ENCODE measurements at regions not wholly inside any gene's neighbourhood (a gene's known extent, or its start where the extent isn't known, plus 50 kb on each side); places are given as distances from the start of the nearest gene placed in this dataset.

DNA sequence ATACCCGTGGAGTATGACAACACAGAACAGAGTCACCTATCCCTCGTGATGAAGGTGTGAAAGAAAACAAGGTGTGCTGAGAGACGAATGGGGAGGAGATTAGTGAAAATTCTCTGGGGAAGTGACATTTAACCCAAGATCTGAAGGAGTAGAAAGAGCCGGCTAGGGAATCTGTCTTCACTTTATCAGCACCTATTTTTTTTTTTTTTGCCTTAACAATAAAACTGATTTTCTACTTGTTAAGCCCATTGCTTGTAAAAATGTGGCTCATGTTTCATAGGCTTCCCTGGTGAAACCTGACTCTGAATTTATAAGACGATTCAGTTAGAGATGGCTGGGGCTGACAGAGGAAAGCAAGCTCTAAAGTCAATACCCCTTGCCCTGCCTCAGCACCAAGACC is 322.6 kb upstream of the MSX2 start:
- in situ Hi-C loops (cut with HindIII; ENCODE audit: low pct_ligation_motif_present, low sequenced_read_pairs) = no loop called here
- H3K27me3 ChIP-seq (replicated peaks) = no peaks in the 10 kb centered on the region
- H3K27ac ChIP-seq = no peak overlapping the region

DNA sequence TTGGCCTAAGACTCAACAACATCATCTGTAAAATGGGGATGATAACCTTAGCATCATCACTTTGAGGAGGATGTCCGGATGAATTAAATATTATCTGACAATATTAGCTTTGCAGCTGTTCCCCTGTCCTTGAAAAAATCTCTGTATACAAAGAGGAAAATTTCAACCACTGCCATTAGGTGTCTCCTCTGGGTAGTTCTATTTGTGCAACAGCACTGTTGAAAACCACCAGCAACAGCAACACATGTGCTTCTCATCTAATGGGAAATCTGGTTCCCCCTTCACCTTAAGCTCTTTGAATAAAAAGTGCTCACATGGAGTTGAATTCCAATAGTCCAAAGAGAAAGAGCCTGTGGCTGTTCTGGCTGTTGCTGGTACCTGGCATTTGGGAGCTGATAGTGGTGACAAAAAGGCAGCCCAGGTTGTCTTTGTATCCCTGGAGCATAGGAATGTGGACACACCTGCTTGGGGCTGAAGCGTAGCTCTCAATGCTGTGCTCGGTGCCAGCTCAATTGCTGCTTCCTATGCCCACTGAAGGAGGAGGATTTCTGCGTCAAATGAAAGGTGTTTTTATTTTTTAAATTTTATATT is 322.1 kb upstream of the MSX2 start:
- H3K27me3 ChIP-seq (replicated peaks) = no peaks in the 10 kb centered on the region
- TF ChIP-seq, protein P1, sequence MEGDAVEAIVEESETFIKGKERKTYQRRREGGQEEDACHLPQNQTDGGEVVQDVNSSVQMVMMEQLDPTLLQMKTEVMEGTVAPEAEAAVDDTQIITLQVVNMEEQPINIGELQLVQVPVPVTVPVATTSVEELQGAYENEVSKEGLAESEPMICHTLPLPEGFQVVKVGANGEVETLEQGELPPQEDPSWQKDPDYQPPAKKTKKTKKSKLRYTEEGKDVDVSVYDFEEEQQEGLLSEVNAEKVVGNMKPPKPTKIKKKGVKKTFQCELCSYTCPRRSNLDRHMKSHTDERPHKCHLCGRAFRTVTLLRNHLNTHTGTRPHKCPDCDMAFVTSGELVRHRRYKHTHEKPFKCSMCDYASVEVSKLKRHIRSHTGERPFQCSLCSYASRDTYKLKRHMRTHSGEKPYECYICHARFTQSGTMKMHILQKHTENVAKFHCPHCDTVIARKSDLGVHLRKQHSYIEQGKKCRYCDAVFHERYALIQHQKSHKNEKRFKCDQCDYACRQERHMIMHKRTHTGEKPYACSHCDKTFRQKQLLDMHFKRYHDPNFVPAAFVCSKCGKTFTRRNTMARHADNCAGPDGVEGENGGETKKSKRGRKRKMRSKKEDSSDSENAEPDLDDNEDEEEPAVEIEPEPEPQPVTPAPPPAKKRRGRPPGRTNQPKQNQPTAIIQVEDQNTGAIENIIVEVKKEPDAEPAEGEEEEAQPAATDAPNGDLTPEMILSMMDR (IDR thresholded peaks at IDR 0.05; ENCODE audit: low read depth, low read length, missing control alignments) = no peak
- no peaks in the 10 kb centered on the region for H3K36me3 ChIP-seq (replicated peaks)
- no peak for DNase-seq
- in situ Hi-C loops (cut with HindIII; ENCODE audit: low pct_ligation_motif_present, low sequenced_read_pairs) = no loop called here
- no peak overlapping the region for H3K27ac ChIP-seq
- no peak overlapping the region for H3K4me3 ChIP-seq (ENCODE audit: low read depth, low read length)

More for the DNA sequence above, 322.6 kb upstream of the MSX2 start:
- Histone ChIP-seq H3K36me3 (replicated peaks) (no peaks in the 10 kb centered on the region), H3K4me3 (ENCODE audit: low read depth, low read length) (no peak overlapping the region)
- DNase-seq = no peak
- TF ChIP-seq, protein P1 (IDR thresholded peaks at IDR 0.05; ENCODE audit: low read depth, low read length, missing control alignments) = no peak

DNA sequence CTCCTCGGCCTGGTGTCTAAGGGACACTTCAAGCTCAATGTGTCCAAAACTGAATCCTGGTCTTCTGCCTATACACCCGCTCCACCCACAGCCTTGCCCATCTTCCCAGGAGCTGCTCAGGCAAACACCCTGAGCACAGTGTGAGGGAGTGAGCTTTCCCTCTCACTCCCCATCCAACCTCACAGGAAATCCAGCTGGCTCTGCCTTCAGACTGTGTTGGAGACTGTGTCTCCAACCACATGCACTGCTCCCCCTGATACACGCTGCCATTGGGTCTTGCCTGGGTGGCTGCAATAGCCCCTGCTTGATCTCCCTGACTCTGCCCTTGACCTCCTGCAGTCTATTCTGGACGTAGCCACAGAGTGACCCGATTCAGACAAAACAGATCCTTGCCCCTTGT is 319.5 kb upstream of the MSX2 start:
- in situ Hi-C loops (cut with HindIII; ENCODE audit: low pct_ligation_motif_present, low sequenced_read_pairs) = no loop called here
- DNase-seq = no peak
- Histone ChIP-seq H3K27ac (no peak overlapping the region), H3K36me3 (replicated peaks) (no peaks in the 10 kb centered on the region), H3K27me3 (replicated peaks) (no peaks in the 10 kb centered on the region), H3K4me3 (ENCODE audit: low read depth, low read length) (no peak overlapping the region)
- TF ChIP-seq, protein P1 (IDR thresholded peaks at IDR 0.05; ENCODE audit: low read depth, low read length, missing control alignments) = no peak

DNA sequence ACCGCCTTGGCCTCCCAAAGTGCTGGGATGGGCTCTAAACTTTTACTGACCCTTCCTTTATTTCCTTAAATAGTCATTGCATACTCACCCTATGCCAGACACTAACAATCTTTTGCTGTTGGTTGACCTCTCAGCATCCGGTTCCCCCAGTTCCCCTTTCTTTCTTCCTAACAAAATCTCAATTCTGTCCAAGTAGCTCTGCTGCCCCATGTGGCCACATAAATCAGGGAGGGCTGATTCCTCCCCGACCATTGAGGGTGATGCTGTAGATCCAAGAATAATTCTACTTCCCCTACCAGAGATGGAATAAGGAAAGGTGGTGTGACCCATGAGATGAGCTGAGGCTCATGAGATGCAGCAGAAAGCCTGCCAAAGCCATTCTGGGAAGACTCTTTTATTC is 315.3 kb upstream of the MSX2 start:
- no peak overlapping the region for H3K4me3 ChIP-seq (ENCODE audit: low read depth, low read length)
- no peak for DNase-seq
- in situ Hi-C loops (cut with HindIII; ENCODE audit: low pct_ligation_motif_present, low sequenced_read_pairs) = no loop called here
- H3K27me3 ChIP-seq (replicated peaks) = no peaks in the 10 kb centered on the region
- no peak overlapping the region for H3K27ac ChIP-seq
- no peaks in the 10 kb centered on the region for H3K36me3 ChIP-seq (replicated peaks)
- TF ChIP-seq, protein P1 (IDR thresholded peaks at IDR 0.05; ENCODE audit: low read depth, low read length, missing control alignments) = peak; percentile 8

DNA sequence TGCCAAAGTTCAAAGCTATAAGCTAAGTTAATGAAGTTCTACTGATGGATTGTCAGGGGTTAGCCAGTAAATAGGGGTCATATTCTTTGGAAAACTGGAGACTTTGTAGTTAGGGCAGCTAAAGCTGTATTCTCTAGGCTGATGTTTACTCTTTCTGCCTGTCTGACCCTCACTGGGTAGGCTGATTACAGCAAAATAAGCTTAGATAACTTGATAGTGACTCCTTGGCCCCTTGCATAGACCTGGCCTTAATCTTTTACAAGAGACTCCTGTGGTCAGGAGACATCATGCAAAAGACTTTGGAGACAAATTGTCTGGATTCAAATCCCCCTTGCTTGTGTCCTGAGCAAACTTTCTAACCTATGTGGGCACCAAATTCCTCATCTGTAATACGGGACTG is 314.4 kb upstream of the MSX2 start:
- no peak overlapping the region for H3K4me3 ChIP-seq (ENCODE audit: low read depth, low read length)
- no peak overlapping the region for H3K27ac ChIP-seq
- no peaks in the 10 kb centered on the region for H3K36me3 ChIP-seq (replicated peaks)
- no peak for DNase-seq
- in situ Hi-C loops (cut with HindIII; ENCODE audit: low pct_ligation_motif_present, low sequenced_read_pairs) = no loop called here
- no peaks in the 10 kb centered on the region for H3K27me3 ChIP-seq (replicated peaks)
- TF ChIP-seq, protein P1 (IDR thresholded peaks at IDR 0.05; ENCODE audit: low read depth, low read length, missing control alignments) = no peak

Data from brain microvascular endothelial cell (primary cell).